ENCODE measurements at regions not wholly inside any gene's neighbourhood (a gene's known extent, or its start where the extent isn't known, plus 50 kb on each side); places are given as distances from the start of the nearest gene placed in this dataset.
"Not testable (repeated sequence)": the region's sequence is repeated elsewhere in the genome, so short reads cannot be mapped to it uniquely, and the experiment has no call there.

GRCh38 chr7:133165001-133165400 lies 83.1 kb upstream of the CHCHD3 start:
- H3K4me3 ChIP-seq (ENCODE audit: low read length in 2 of 2), result no peak overlapping the region
- no peak overlapping the region for H2BK15ac ChIP-seq (ENCODE audit: low read length)
- peaks cover 0 to 5% of the 10 kb centered on the region in 2 donors for H3K4me1 ChIP-seq (ENCODE audit: control insufficient read depth in 2 of 2, insufficient read depth in 1 of 2, low read depth in 1 of 2, low read length in 2 of 2)
- no peak overlapping the region for H3K4me2 ChIP-seq (ENCODE audit: insufficient read depth, low read length, poor library complexity, severe bottlenecking)
- H3K36me3 ChIP-seq (replicated peaks in 1 of 2; ENCODE audit: control insufficient read depth in 2 of 2, insufficient read depth in 2 of 2, low read length in 2 of 2), result no peaks in the 10 kb centered on the region
- H3K9me3 ChIP-seq (replicated peaks in 1 of 2; ENCODE audit: control insufficient read depth in 2 of 2, insufficient read depth in 1 of 2, low read depth in 1 of 2, low read length in 2 of 2), result no peaks in the 10 kb centered on the region
- H2BK5ac ChIP-seq (ENCODE audit: low read length), result no peak overlapping the region
- H2AFZ ChIP-seq (ENCODE audit: low read length), result no peak overlapping the region
- H2AK5ac ChIP-seq (ENCODE audit: low read depth, low read length), result no peak overlapping the region
- no peak overlapping the region for H3K4ac ChIP-seq (ENCODE audit: low read length)
- peaks cover 0 to 6% (median 0%) of the 10 kb centered on the region in 3 experiments for H3K27me3 ChIP-seq (ENCODE audit: control insufficient read depth in 3 of 3, insufficient read depth in 3 of 3, low read depth in 1 of 3, low read length in 3 of 3)
- H4K91ac ChIP-seq (ENCODE audit: low read depth, low read length, poor library complexity), result no peak overlapping the region
- no peak overlapping the region for H3K14ac ChIP-seq (ENCODE audit: low read length)
- no peaks in the 10 kb centered on the region for H3K79me1 ChIP-seq (ENCODE audit: low read depth, low read length)
- H3K23ac ChIP-seq (ENCODE audit: low read depth, low read length, poor library complexity), result no peak overlapping the region
- no peak overlapping the region for H4K8ac ChIP-seq (ENCODE audit: low read depth, low read length)
- no peak for DNase-seq (ENCODE audit: low spot score)
- no peak overlapping the region for H2BK120ac ChIP-seq (ENCODE audit: low read depth, low read length)
- H3K9ac ChIP-seq (ENCODE audit: low read depth, low read length, poor library complexity), result no peak overlapping the region
- WGBS, 2 donors (ENCODE audit: extremely low coverage in 2 of 2, insufficient read length in 2 of 2, insufficient replicate concordance in 1 of 2), result no CpG with 5 or more reads among the region's 2 CpGs
- no peak overlapping the region for H2BK12ac ChIP-seq (ENCODE audit: low read length)
- H3K18ac ChIP-seq (ENCODE audit: low read length), result no peak overlapping the region
- no peak overlapping the region for H3K27ac ChIP-seq (replicated peaks; ENCODE audit: low read length)

GRCh38 chr7:133165529-133165928 lies 83.6 kb upstream of the CHCHD3 start:
- H2BK15ac ChIP-seq (ENCODE audit: low read length), result no peak overlapping the region
- H2AK5ac ChIP-seq (ENCODE audit: low read depth, low read length), result no peak overlapping the region
- H3K4ac ChIP-seq (ENCODE audit: low read length), result no peak overlapping the region
- DNase-seq (ENCODE audit: low spot score), result no peak
- no CpG with 5 or more reads among the region's 4 CpGs for WGBS, 2 donors (ENCODE audit: extremely low coverage in 2 of 2, insufficient read length in 2 of 2, insufficient replicate concordance in 1 of 2)
- no peak overlapping the region for H3K4me2 ChIP-seq (ENCODE audit: insufficient read depth, low read length, poor library complexity, severe bottlenecking)
- no peak overlapping the region for H2BK5ac ChIP-seq (ENCODE audit: low read length)
- H3K27ac ChIP-seq (replicated peaks; ENCODE audit: low read length), result no peak overlapping the region
- no peak overlapping the region for H4K91ac ChIP-seq (ENCODE audit: low read depth, low read length, poor library complexity)
- no peak overlapping the region for H3K9ac ChIP-seq (ENCODE audit: low read depth, low read length, poor library complexity)
- H2BK12ac ChIP-seq (ENCODE audit: low read length), result no peak overlapping the region
- no peaks in the 10 kb centered on the region for H3K9me3 ChIP-seq (replicated peaks in 1 of 2; ENCODE audit: control insufficient read depth in 2 of 2, insufficient read depth in 1 of 2, low read depth in 1 of 2, low read length in 2 of 2)
- H4K8ac ChIP-seq (ENCODE audit: low read depth, low read length), result no peak overlapping the region
- no peaks in the 10 kb centered on the region for H3K79me1 ChIP-seq (ENCODE audit: low read depth, low read length)
- peaks cover 0 to 5% of the 10 kb centered on the region in 2 donors for H3K4me1 ChIP-seq (ENCODE audit: control insufficient read depth in 2 of 2, insufficient read depth in 1 of 2, low read depth in 1 of 2, low read length in 2 of 2)
- H3K14ac ChIP-seq (ENCODE audit: low read length), result no peak overlapping the region
- no peak overlapping the region for H3K23ac ChIP-seq (ENCODE audit: low read depth, low read length, poor library complexity)
- H3K27me3 ChIP-seq (ENCODE audit: control insufficient read depth in 3 of 3, insufficient read depth in 3 of 3, low read depth in 1 of 3, low read length in 3 of 3), result peaks cover 0 to 6% (median 0%) of the 10 kb centered on the region in 3 experiments
- no peaks in the 10 kb centered on the region for H3K36me3 ChIP-seq (replicated peaks in 1 of 2; ENCODE audit: control insufficient read depth in 2 of 2, insufficient read depth in 2 of 2, low read length in 2 of 2)
- H2BK120ac ChIP-seq (ENCODE audit: low read depth, low read length), result no peak overlapping the region
- no peak overlapping the region for H3K4me3 ChIP-seq (ENCODE audit: low read length in 2 of 2)
- H2AFZ ChIP-seq (ENCODE audit: low read length), result no peak overlapping the region
- no peak overlapping the region for H3K18ac ChIP-seq (ENCODE audit: low read length)

DNA sequence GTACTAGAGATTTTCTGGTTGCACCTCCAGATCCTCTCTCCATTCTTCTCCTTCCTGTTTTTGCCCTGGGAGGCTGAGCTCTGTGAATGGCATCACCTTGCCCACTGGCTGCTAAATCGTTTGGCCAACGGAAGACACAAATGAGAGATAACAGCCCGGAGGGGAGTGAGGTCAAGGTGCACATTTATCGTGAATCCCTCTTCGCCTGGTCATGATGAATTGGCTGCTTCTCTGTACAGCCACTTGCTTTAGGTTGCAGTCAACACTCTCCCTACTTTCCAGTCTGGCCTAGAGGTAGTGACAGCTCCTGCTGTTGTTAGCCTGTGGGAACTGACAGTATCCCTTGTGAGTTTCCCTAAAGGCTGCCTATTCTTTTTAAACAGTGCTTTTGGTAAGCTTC lies 85.4 kb upstream of the CHCHD3 start:
- H3K4ac ChIP-seq (ENCODE audit: low read length), result no peak overlapping the region
- no peak overlapping the region for H2BK15ac ChIP-seq (ENCODE audit: low read length)
- H3K79me1 ChIP-seq (ENCODE audit: low read depth, low read length), result no peaks in the 10 kb centered on the region
- no peak overlapping the region for H3K14ac ChIP-seq (ENCODE audit: low read length)
- no peak overlapping the region for H3K18ac ChIP-seq (ENCODE audit: low read length)
- H4K8ac ChIP-seq (ENCODE audit: low read depth, low read length), result no peak overlapping the region
- no CpG with 5 or more reads among the region's 5 CpGs for WGBS, 2 donors (ENCODE audit: extremely low coverage in 2 of 2, insufficient read length in 2 of 2, insufficient replicate concordance in 1 of 2)
- H2BK5ac ChIP-seq (ENCODE audit: low read length), result no peak overlapping the region
- DNase-seq (ENCODE audit: low spot score), result no peak
- no peaks in the 10 kb centered on the region for H3K9me3 ChIP-seq (replicated peaks in 1 of 2; ENCODE audit: control insufficient read depth in 2 of 2, insufficient read depth in 1 of 2, low read depth in 1 of 2, low read length in 2 of 2)
- H2BK12ac ChIP-seq (ENCODE audit: low read length), result no peak overlapping the region
- no peak overlapping the region for H3K23ac ChIP-seq (ENCODE audit: low read depth, low read length, poor library complexity)
- no peak overlapping the region for H3K4me3 ChIP-seq (ENCODE audit: low read length in 2 of 2)
- no peak overlapping the region for H3K4me2 ChIP-seq (ENCODE audit: insufficient read depth, low read length, poor library complexity, severe bottlenecking)
- H3K9ac ChIP-seq (ENCODE audit: low read depth, low read length, poor library complexity), result no peak overlapping the region
- H3K27me3 ChIP-seq (ENCODE audit: control insufficient read depth in 3 of 3, insufficient read depth in 3 of 3, low read depth in 1 of 3, low read length in 3 of 3), result peaks cover 0 to 6% (median 0%) of the 10 kb centered on the region in 3 experiments
- H2AK5ac ChIP-seq (ENCODE audit: low read depth, low read length), result no peak overlapping the region
- H2BK120ac ChIP-seq (ENCODE audit: low read depth, low read length), result no peak overlapping the region
- no peaks in the 10 kb centered on the region for H3K36me3 ChIP-seq (replicated peaks in 1 of 2; ENCODE audit: control insufficient read depth in 2 of 2, insufficient read depth in 2 of 2, low read length in 2 of 2)
- no peak overlapping the region for H2AFZ ChIP-seq (ENCODE audit: low read length)
- H3K27ac ChIP-seq (replicated peaks; ENCODE audit: low read length), result no peak overlapping the region
- peaks cover 0 to 5% of the 10 kb centered on the region in 2 donors for H3K4me1 ChIP-seq (ENCODE audit: control insufficient read depth in 2 of 2, insufficient read depth in 1 of 2, low read depth in 1 of 2, low read length in 2 of 2)
- H4K91ac ChIP-seq (ENCODE audit: low read depth, low read length, poor library complexity), result no peak overlapping the region

GRCh38 chr7:133169167-133169822 lies 83.6 kb upstream of the EXOC4 start:
- H3K4me3 ChIP-seq (ENCODE audit: low read length in 2 of 2); H4K91ac ChIP-seq (ENCODE audit: low read depth, low read length, poor library complexity); H3K79me1 ChIP-seq (ENCODE audit: low read depth, low read length); H3K4ac ChIP-seq (ENCODE audit: low read length); H2BK120ac ChIP-seq (ENCODE audit: low read depth, low read length); H3K9ac ChIP-seq (ENCODE audit: low read depth, low read length, poor library complexity); H2AFZ ChIP-seq (ENCODE audit: low read length); H3K36me3 ChIP-seq (replicated peaks in 1 of 2; ENCODE audit: control insufficient read depth in 2 of 2, insufficient read depth in 2 of 2, low read length in 2 of 2); H3K18ac ChIP-seq (ENCODE audit: low read length); H4K8ac ChIP-seq (ENCODE audit: low read depth, low read length); H3K23ac ChIP-seq (ENCODE audit: low read depth, low read length, poor library complexity); H2BK5ac ChIP-seq (ENCODE audit: low read length); H2BK15ac ChIP-seq (ENCODE audit: low read length); H3K14ac ChIP-seq (ENCODE audit: low read length); H3K4me2 ChIP-seq (ENCODE audit: insufficient read depth, low read length, poor library complexity, severe bottlenecking); H3K4me1 ChIP-seq (ENCODE audit: control insufficient read depth in 2 of 2, insufficient read depth in 1 of 2, low read depth in 1 of 2, low read length in 2 of 2); H2AK5ac ChIP-seq (ENCODE audit: low read depth, low read length); H3K27me3 ChIP-seq (ENCODE audit: control insufficient read depth in 3 of 3, insufficient read depth in 3 of 3, low read depth in 1 of 3, low read length in 3 of 3); H3K27ac ChIP-seq (replicated peaks; ENCODE audit: low read length); H3K9me3 ChIP-seq (replicated peaks in 1 of 2; ENCODE audit: control insufficient read depth in 2 of 2, insufficient read depth in 1 of 2, low read depth in 1 of 2, low read length in 2 of 2); H2BK12ac ChIP-seq (ENCODE audit: low read length); DNase-seq (ENCODE audit: low spot score): not testable (repeated sequence)
- no CpG with 5 or more reads among the region's 11 CpGs for WGBS, 2 donors (ENCODE audit: extremely low coverage in 2 of 2, insufficient read length in 2 of 2, insufficient replicate concordance in 1 of 2)

All from neuronal stem cell (in vitro differentiated cells).